ENCODE measurements at regions not wholly inside any gene's neighbourhood (a gene's known extent, or its start where the extent isn't known, plus 50 kb on each side); places are given as distances from the start of the nearest gene placed in this dataset.
"Not testable (repeated sequence)": the region's sequence is repeated elsewhere in the genome, so short reads cannot be mapped to it uniquely, and the experiment has no call there.

DNA sequence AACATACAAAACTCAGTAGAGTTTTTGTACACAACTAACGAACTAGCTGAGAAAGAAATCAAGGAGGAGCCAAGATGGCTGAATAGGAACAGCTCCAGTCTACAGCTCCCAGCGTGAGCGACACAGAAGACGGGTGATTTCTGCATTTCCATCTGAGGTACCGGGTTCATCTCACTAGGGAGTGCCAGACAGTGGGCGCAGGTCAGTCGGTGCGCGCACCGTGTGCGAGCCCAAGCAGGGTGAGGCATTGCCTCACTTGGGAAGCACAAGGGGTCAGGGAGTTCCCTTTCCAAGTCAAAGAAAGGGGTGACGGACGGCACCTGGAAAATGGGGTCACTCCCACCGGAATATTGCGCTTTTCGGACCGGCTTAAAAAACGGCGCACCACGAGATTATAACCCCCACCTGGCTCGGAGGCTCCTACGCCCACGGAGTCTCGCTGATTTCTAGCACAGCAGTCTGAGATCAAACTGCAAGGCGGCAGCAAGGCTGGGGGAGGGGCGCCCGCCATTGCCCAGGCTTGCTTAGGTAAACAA, 200.3 kb downstream of the NKX6-1 start:
- TF ChIP-seq, protein P1, sequence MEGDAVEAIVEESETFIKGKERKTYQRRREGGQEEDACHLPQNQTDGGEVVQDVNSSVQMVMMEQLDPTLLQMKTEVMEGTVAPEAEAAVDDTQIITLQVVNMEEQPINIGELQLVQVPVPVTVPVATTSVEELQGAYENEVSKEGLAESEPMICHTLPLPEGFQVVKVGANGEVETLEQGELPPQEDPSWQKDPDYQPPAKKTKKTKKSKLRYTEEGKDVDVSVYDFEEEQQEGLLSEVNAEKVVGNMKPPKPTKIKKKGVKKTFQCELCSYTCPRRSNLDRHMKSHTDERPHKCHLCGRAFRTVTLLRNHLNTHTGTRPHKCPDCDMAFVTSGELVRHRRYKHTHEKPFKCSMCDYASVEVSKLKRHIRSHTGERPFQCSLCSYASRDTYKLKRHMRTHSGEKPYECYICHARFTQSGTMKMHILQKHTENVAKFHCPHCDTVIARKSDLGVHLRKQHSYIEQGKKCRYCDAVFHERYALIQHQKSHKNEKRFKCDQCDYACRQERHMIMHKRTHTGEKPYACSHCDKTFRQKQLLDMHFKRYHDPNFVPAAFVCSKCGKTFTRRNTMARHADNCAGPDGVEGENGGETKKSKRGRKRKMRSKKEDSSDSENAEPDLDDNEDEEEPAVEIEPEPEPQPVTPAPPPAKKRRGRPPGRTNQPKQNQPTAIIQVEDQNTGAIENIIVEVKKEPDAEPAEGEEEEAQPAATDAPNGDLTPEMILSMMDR (IDR thresholded peaks at IDR 0.05 in 2 of 3, conservative IDR thresholded peaks at IDR 0.05 in 1 of 3; ENCODE audit: control insufficient read depth in 2 of 3, extremely low read depth in 1 of 3, insufficient read depth in 1 of 3, low read depth in 3 of 3, low read length in 3 of 3): not testable (repeated sequence)
- not testable (repeated sequence) for TF ChIP-seq BMI1 (IDR thresholded peaks at IDR 0.05; ENCODE audit: borderline replicate concordance); NRF1 (conservative IDR thresholded peaks at IDR 0.05; ENCODE audit: low read depth, low read length); TAF1 (IDR thresholded peaks at IDR 0.05; ENCODE audit: borderline replicate concordance, low read depth, low read length); POLR2AphosphoS5 (IDR thresholded peaks at IDR 0.05; ENCODE audit: low read length); SP1 (IDR thresholded peaks at IDR 0.05; ENCODE audit: low read depth, low read length); MXI1 (IDR thresholded peaks at IDR 0.05; ENCODE audit: low read depth, low read length); EZH2 (IDR thresholded peaks at IDR 0.05; ENCODE audit: borderline replicate concordance, control insufficient read depth, low read depth, low read length); NFYB (IDR thresholded peaks at IDR 0.05; ENCODE audit: insufficient read depth, low read depth, low read length); STAT1 (conservative IDR thresholded peaks at IDR 0.05)
- TF ChIP-seq, protein P2, sequence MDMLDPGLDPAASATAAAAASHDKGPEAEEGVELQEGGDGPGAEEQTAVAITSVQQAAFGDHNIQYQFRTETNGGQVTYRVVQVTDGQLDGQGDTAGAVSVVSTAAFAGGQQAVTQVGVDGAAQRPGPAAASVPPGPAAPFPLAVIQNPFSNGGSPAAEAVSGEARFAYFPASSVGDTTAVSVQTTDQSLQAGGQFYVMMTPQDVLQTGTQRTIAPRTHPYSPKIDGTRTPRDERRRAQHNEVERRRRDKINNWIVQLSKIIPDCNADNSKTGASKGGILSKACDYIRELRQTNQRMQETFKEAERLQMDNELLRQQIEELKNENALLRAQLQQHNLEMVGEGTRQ (IDR thresholded peaks at IDR 0.05; ENCODE audit: borderline replicate concordance, low read depth, low read length): not testable (repeated sequence)
